ENCODE measurements at regions not wholly inside any gene's neighbourhood (a gene's known extent, or its start where the extent isn't known, plus 50 kb on each side); places are given as distances from the start of the nearest gene placed in this dataset.

DNA sequence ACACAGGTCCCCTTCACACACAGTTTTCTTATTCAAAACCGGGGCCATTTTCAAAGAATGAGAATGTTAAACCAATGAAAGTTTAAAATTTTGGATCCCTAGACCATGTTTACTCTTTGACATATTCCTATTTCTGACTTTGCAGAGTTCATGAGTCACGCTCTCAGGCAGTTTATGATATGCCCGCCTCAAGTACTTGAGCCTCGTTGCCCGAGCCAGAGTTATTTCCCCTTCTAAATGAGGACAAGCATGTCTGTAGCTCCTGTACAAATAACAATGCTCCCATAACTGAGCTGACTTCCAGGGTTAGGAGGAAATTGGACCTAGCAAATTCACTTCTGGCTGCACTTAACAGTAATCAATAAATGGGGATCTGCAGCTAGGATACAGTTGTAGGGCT is 87.9 kb upstream of the PDE1C start:
- no peak for ATAC-seq
- Histone ChIP-seq H3K4me1 (ENCODE audit: control insufficient read depth in 2 of 2, insufficient read depth in 2 of 2, low read length in 2 of 2) (no peaks in the 10 kb centered on the region), H3K36me3 (ENCODE audit: control insufficient read depth in 2 of 3, insufficient read depth in 3 of 3, low read length in 3 of 3) (no peaks in the 10 kb centered on the region), H3K4me3 (ENCODE audit: low read length) (no peak overlapping the region), H3K9me3 (ENCODE audit: control insufficient read depth in 2 of 3, low read length in 3 of 3) (no peaks in the 10 kb centered on the region), H3K27ac (ENCODE audit: low read depth, low read length) (no peak overlapping the region), H3K27me3 (ENCODE audit: control insufficient read depth in 2 of 2, insufficient read depth in 2 of 2, low read length in 2 of 2) (no peaks in the 10 kb centered on the region)
- Mint-ChIP-seq H3K27ac (no peak overlapping the region), H3K4me1 (no peaks in the 10 kb centered on the region), H3K9me3 (peaks cover 0 to 8% (median 2%) of the 10 kb centered on the region in 11 donors), H3K36me3 (no peaks in the 10 kb centered on the region), H3K27me3 (peaks cover 0 to 8% (median 4%) of the 10 kb centered on the region in 5 donors), H3K4me3 (no peak overlapping the region)
- POLR2A ChIA-PET = no interaction called here
- intact Hi-C loops (cut with micrococcal nuclease) = no loop called here
- CTCF ChIA-PET = no interaction called here
- no peak for DNase-seq

DNA sequence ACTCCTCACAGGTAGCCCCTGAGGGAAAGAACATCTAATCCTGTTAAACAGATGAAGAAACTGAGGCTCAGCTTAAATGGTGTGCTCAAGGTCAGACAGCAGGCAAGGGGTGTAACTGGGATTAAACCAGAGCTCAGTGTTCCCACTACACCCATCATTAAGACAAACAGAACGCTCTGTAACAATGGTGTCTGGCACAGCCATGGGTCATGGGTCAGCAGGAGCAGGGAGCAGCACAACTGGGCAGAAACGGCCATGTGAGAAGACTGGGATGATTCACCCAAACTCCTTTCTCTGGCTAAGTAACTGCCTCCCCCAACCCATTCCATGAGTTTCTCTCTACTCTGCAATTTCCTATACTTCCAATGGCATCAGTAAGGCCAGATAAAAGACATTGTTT is 85.5 kb upstream of the PDE1C start:
- H3K27me3 Mint-ChIP-seq = peaks cover 0 to 8% (median 4%) of the 10 kb centered on the region in 5 donors
- Histone ChIP-seq H3K27me3 (ENCODE audit: control insufficient read depth in 2 of 2, insufficient read depth in 2 of 2, low read length in 2 of 2) (no peaks in the 10 kb centered on the region), H3K36me3 (ENCODE audit: control insufficient read depth in 2 of 3, insufficient read depth in 3 of 3, low read length in 3 of 3) (no peaks in the 10 kb centered on the region), H3K4me3 (ENCODE audit: low read length) (no peak overlapping the region), H3K4me1 (ENCODE audit: control insufficient read depth in 2 of 2, insufficient read depth in 2 of 2, low read length in 2 of 2) (no peaks in the 10 kb centered on the region), H3K9me3 (ENCODE audit: control insufficient read depth in 2 of 3, low read length in 3 of 3) (no peaks in the 10 kb centered on the region), H3K27ac (ENCODE audit: low read depth, low read length) (no peak overlapping the region)
- H3K27ac Mint-ChIP-seq = no peak overlapping the region
- H3K36me3 Mint-ChIP-seq = no peaks in the 10 kb centered on the region
- DNase-seq (no peak), ATAC-seq (no peak)
- H3K9me3 Mint-ChIP-seq = peaks cover 0 to 8% (median 2%) of the 10 kb centered on the region in 11 donors
- POLR2A ChIA-PET = no interaction called here
- no peak overlapping the region for H3K4me3 Mint-ChIP-seq
- CTCF ChIA-PET = no interaction called here
- intact Hi-C loops (cut with micrococcal nuclease) = no loop called here
- H3K4me1 Mint-ChIP-seq = no peaks in the 10 kb centered on the region

DNA sequence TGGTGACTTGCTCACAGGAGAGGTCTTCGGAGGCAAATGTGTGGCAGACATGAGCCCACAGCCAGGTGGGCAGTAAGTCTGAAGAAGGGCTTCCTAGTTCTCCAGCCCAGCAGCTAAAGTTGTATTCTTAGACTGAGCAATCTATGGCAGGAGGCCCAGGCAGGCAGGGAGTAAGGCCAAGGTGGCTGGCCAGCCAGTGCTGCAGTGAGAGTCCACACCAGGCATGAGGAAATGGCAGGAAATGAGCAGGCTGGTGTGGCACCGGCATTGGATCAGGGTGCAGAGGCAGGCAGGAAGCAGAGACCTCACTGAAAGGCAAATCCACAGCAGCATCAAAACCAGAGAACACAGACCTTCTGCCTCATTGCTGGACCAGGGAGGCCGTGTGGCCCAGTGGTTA is 84.6 kb upstream of the PDE1C start:
- Mint-ChIP-seq H3K4me3 (no peak overlapping the region), H3K27me3 (peaks cover 0 to 5% (median 4%) of the 10 kb centered on the region in 5 donors), H3K4me1 (no peaks in the 10 kb centered on the region), H3K36me3 (no peaks in the 10 kb centered on the region), H3K27ac (no peak overlapping the region), H3K9me3 (peaks cover 0 to 8% (median under 1%) of the 10 kb centered on the region in 11 donors)
- no peak for DNase-seq
- intact Hi-C loops (cut with micrococcal nuclease) = no loop called here
- Histone ChIP-seq H3K9me3 (ENCODE audit: control insufficient read depth in 2 of 3, low read length in 3 of 3) (no peaks in the 10 kb centered on the region), H3K27me3 (ENCODE audit: control insufficient read depth in 2 of 2, insufficient read depth in 2 of 2, low read length in 2 of 2) (no peaks in the 10 kb centered on the region), H3K4me1 (ENCODE audit: control insufficient read depth in 2 of 2, insufficient read depth in 2 of 2, low read length in 2 of 2) (no peaks in the 10 kb centered on the region), H3K27ac (ENCODE audit: low read depth, low read length) (no peak overlapping the region), H3K36me3 (ENCODE audit: control insufficient read depth in 2 of 3, insufficient read depth in 3 of 3, low read length in 3 of 3) (no peaks in the 10 kb centered on the region), H3K4me3 (ENCODE audit: low read length) (no peak overlapping the region)
- ATAC-seq = no peak
- CTCF ChIA-PET = no interaction called here
- POLR2A ChIA-PET = no interaction called here

- H3K4me1 Mint-ChIP-seq = no peaks in the 10 kb centered on the region
- Histone ChIP-seq H3K27me3 (ENCODE audit: control insufficient read depth in 2 of 2, insufficient read depth in 2 of 2, low read length in 2 of 2) (no peaks in the 10 kb centered on the region), H3K27ac (ENCODE audit: low read depth, low read length) (no peak overlapping the region), H3K4me3 (ENCODE audit: low read length) (no peak overlapping the region), H3K9me3 (ENCODE audit: control insufficient read depth in 2 of 3, low read length in 3 of 3) (no peaks in the 10 kb centered on the region), H3K4me1 (ENCODE audit: control insufficient read depth in 2 of 2, insufficient read depth in 2 of 2, low read length in 2 of 2) (no peaks in the 10 kb centered on the region), H3K36me3 (ENCODE audit: control insufficient read depth in 2 of 3, insufficient read depth in 3 of 3, low read length in 3 of 3) (no peaks in the 10 kb centered on the region)
- intact Hi-C loops (cut with micrococcal nuclease) = no loop called here
- H3K27ac Mint-ChIP-seq = no peak overlapping the region
- DNase-seq = no peak
- ChIA-PET POLR2A (no interaction called here), CTCF (no interaction called here)
- H3K27me3 Mint-ChIP-seq = peaks cover 0 to 5% (median 4%) of the 10 kb centered on the region in 5 donors
- no peak for ATAC-seq
- no peak overlapping the region for H3K4me3 Mint-ChIP-seq
- no peaks in the 10 kb centered on the region for H3K36me3 Mint-ChIP-seq
- peaks cover 0 to 5% (median 0%) of the 10 kb centered on the region in 11 donors for H3K9me3 Mint-ChIP-seq
Measured at GRCh38 chr7:32153006-32153405, 82.8 kb upstream of the PDE1C start.

GRCh38 chr7:32152576-32152975 is 82.4 kb upstream of the PDE1C start:
- DNase-seq (no peak), ATAC-seq (no peak)
- intact Hi-C loops (cut with micrococcal nuclease) = no loop called here
- Histone ChIP-seq H3K36me3 (ENCODE audit: control insufficient read depth in 2 of 3, insufficient read depth in 3 of 3, low read length in 3 of 3) (no peaks in the 10 kb centered on the region), H3K27ac (ENCODE audit: low read depth, low read length) (no peak overlapping the region), H3K27me3 (ENCODE audit: control insufficient read depth in 2 of 2, insufficient read depth in 2 of 2, low read length in 2 of 2) (no peaks in the 10 kb centered on the region), H3K4me1 (ENCODE audit: control insufficient read depth in 2 of 2, insufficient read depth in 2 of 2, low read length in 2 of 2) (no peaks in the 10 kb centered on the region), H3K9me3 (ENCODE audit: control insufficient read depth in 2 of 3, low read length in 3 of 3) (no peaks in the 10 kb centered on the region), H3K4me3 (ENCODE audit: low read length) (no peak overlapping the region)
- peaks cover 0 to 5% (median 0%) of the 10 kb centered on the region in 11 donors for H3K9me3 Mint-ChIP-seq
- no peak overlapping the region for H3K4me3 Mint-ChIP-seq
- POLR2A ChIA-PET = no interaction called here
- no peaks in the 10 kb centered on the region for H3K36me3 Mint-ChIP-seq
- no peak overlapping the region for H3K27ac Mint-ChIP-seq
- CTCF ChIA-PET = no interaction called here
- peaks cover 0 to 5% (median 4%) of the 10 kb centered on the region in 5 donors for H3K27me3 Mint-ChIP-seq
- H3K4me1 Mint-ChIP-seq = no peaks in the 10 kb centered on the region

GRCh38 chr7:32150589-32150988 is 80.4 kb upstream of the PDE1C start:
- Mint-ChIP-seq H3K36me3 (no peaks in the 10 kb centered on the region), H3K27me3 (peaks cover 0 to 5% (median 0%) of the 10 kb centered on the region in 5 donors), H3K4me1 (no peaks in the 10 kb centered on the region), H3K27ac (no peak overlapping the region), H3K9me3 (peaks cover 0 to 5% (median 0%) of the 10 kb centered on the region in 11 donors), H3K4me3 (no peak overlapping the region)
- DNase-seq (no peak), ATAC-seq (no peak)
- Histone ChIP-seq H3K9me3 (ENCODE audit: control insufficient read depth in 2 of 3, low read length in 3 of 3) (no peaks in the 10 kb centered on the region), H3K27me3 (ENCODE audit: control insufficient read depth in 2 of 2, insufficient read depth in 2 of 2, low read length in 2 of 2) (no peaks in the 10 kb centered on the region), H3K27ac (ENCODE audit: low read depth, low read length) (no peak overlapping the region), H3K36me3 (ENCODE audit: control insufficient read depth in 2 of 3, insufficient read depth in 3 of 3, low read length in 3 of 3) (no peaks in the 10 kb centered on the region), H3K4me1 (ENCODE audit: control insufficient read depth in 2 of 2, insufficient read depth in 2 of 2, low read length in 2 of 2) (no peaks in the 10 kb centered on the region), H3K4me3 (ENCODE audit: low read length) (no peak overlapping the region)
- intact Hi-C loops (cut with micrococcal nuclease) = no loop called here
- CTCF ChIA-PET = no interaction called here
- POLR2A ChIA-PET = no interaction called here

DNA sequence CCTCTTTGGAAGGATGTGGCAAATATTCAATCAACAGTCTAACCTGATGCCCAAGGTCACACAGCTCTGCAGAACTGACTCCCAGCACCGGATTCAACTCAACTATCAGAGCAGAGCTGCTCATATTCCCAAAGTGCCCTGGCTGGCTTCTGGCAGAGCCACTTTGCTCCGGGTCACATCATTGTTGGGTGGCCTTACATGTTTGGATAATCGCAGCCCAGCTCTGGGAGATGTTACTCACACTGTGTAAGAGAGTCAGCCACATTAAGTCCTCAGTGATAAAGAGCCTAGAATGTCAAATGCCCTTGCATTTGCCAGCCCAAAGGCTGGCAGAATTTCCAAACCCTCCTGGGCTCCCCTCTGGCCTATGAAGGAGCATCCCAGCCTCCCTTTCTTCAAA is 79.8 kb upstream of the PDE1C start:
- peaks cover 0 to 5% (median 0%) of the 10 kb centered on the region in 5 donors for H3K27me3 Mint-ChIP-seq
- no peaks in the 10 kb centered on the region for H3K9me3 ChIP-seq (ENCODE audit: control insufficient read depth in 2 of 3, low read length in 3 of 3)
- ChIA-PET POLR2A (no interaction called here), CTCF (no interaction called here)
- H3K4me3 Mint-ChIP-seq = no peak overlapping the region
- intact Hi-C loops (cut with micrococcal nuclease) = no loop called here
- no peak overlapping the region for H3K27ac Mint-ChIP-seq
- H3K4me1 Mint-ChIP-seq = no peaks in the 10 kb centered on the region
- H3K4me3 ChIP-seq (ENCODE audit: low read length) = no peak overlapping the region
- H3K4me1 ChIP-seq (ENCODE audit: control insufficient read depth in 2 of 2, insufficient read depth in 2 of 2, low read length in 2 of 2) = no peaks in the 10 kb centered on the region
- H3K27ac ChIP-seq (ENCODE audit: low read depth, low read length) = no peak overlapping the region
- H3K36me3 Mint-ChIP-seq = no peaks in the 10 kb centered on the region
- DNase-seq (no peak), ATAC-seq (no peak)
- peaks cover 0 to 6% (median 0%) of the 10 kb centered on the region in 11 donors for H3K9me3 Mint-ChIP-seq
- no peaks in the 10 kb centered on the region for H3K36me3 ChIP-seq (ENCODE audit: control insufficient read depth in 2 of 3, insufficient read depth in 3 of 3, low read length in 3 of 3)
- no peaks in the 10 kb centered on the region for H3K27me3 ChIP-seq (ENCODE audit: control insufficient read depth in 2 of 2, insufficient read depth in 2 of 2, low read length in 2 of 2)

All from naive thymus-derived CD4-positive, alpha-beta T cell (primary cell).